CD4-positive, alpha-beta T cell treated with Interleukin-17A for 1 hour (primary cell): ENCODE measurements at regions not wholly inside any gene's neighbourhood (a gene's known extent, or its start where the extent isn't known, plus 50 kb on each side); places are given as distances from the start of the nearest gene placed in this dataset.

Experiments
- DNase-seq: peaks from one replicate; pipeline ENCODE4 v3.0.0-alpha.2; 2020

- no peak for DNase-seq
Observed at GRCh38 chr20:39853050-39853449, 836.0 kb downstream of the MAFB start.

GRCh38 chr20:39851459-39851858 is 837.6 kb downstream of the MAFB start:
- no peak for DNase-seq

GRCh38 chr20:39850821-39851330 is 838.2 kb downstream of the MAFB start:
- DNase-seq, result no peak

- no peak for DNase-seq
Observed at GRCh38 chr20:39850246-39850645, 838.8 kb downstream of the MAFB start.

GRCh38 chr20:39849664-39850063 is 839.4 kb downstream of the MAFB start:
- no peak for DNase-seq

- no peak for DNase-seq
Observed at GRCh38 chr20:39849171-39849570, 839.9 kb downstream of the MAFB start.

GRCh38 chr20:39839399-39840119 is 849.5 kb downstream of the MAFB start:
- DNase-seq, result no peak

GRCh38 chr20:39837561-39837960 is 851.5 kb downstream of the MAFB start:
- DNase-seq, result no peak

GRCh38 chr20:39835130-39835842 is 853.8 kb downstream of the MAFB start:
- DNase-seq, result no peak

GRCh38 chr20:39830903-39831302 is 858.1 kb downstream of the MAFB start:
- DNase-seq, result no peak

GRCh38 chr20:39829661-39830060 is 859.4 kb downstream of the MAFB start:
- DNase-seq, result no peak

GRCh38 chr20:39829256-39829655 is 859.8 kb downstream of the MAFB start:
- no peak for DNase-seq

GRCh38 chr20:39825950-39826349 is 863.1 kb downstream of the MAFB start:
- DNase-seq, result no peak

- no peak for DNase-seq
Observed at GRCh38 chr20:39825524-39825923, 863.4 kb downstream of the DHX35 start.

- no peak for DNase-seq
Observed at GRCh38 chr20:39823224-39823623, 861.1 kb downstream of the DHX35 start.

GRCh38 chr20:39822667-39823066 is 860.5 kb downstream of the DHX35 start:
- DNase-seq, result no peak

- no peak for DNase-seq
Observed at GRCh38 chr20:39813190-39813829, 851.2 kb downstream of the DHX35 start.

GRCh38 chr20:39812116-39812515 is 850.0 kb downstream of the DHX35 start:
- DNase-seq, result no peak

- DNase-seq, result no peak
Observed at GRCh38 chr20:39810309-39810708, 848.2 kb downstream of the DHX35 start.

GRCh38 chr20:39808613-39809012 is 846.5 kb downstream of the DHX35 start:
- DNase-seq, result no peak

- DNase-seq, result no peak
Observed at GRCh38 chr20:39800548-39800947, 838.4 kb downstream of the DHX35 start.

GRCh38 chr20:39800111-39800510 is 838.0 kb downstream of the DHX35 start:
- no peak for DNase-seq

- no peak for DNase-seq
Observed at GRCh38 chr20:39799366-39799965, 837.3 kb downstream of the DHX35 start.
